IMR-90 (cell line): ENCODE measurements at regions not wholly inside any gene's neighbourhood (a gene's known extent, or its start where the extent isn't known, plus 50 kb on each side); places are given as distances from the start of the nearest gene placed in this dataset.

Source experiments
- ATAC-seq: fragments of 200-7000 bp; cut with Tn5 transposase; 2 replicates; pipeline ENCODE4 v1.9.1; 2020; ENCODE audit warnings: low read depth, mild to moderate bottlenecking, moderate library complexity
- BruUV-seq: library from RNA; stranded (reverse); fragments of 400-500 nt; replicated peaks from 2 replicates; lab custom pipeline; 2021; lab: Mats Ljungman, UMichigan
- CTCF ChIA-PET: fragments of 300-600 bp; formaldehyde crosslinking; extraction: SDS; loops from one replicate; lab custom pipeline; 2021; ENCODE audit warnings: antibody characterized with exemption; lab: Yijun Ruan, JAX
- POLR2A ChIA-PET: fragments of 300-600 bp; sonication (Branson Sonifier 250); formaldehyde crosslinking; loops from one replicate; lab custom pipeline; 2022; ENCODE audit warnings: antibody characterized with exemption; ENCODE audit not compliant: unreplicated experiment; lab: Charles Lee
- DNase-seq: peaks from one replicate; pipeline ENCODE4 v3.0.0; 2013
- H2AFZ ChIP-seq: replicated peaks from 2 replicates; pipeline ENCODE3; 2013; ENCODE audit warnings: low read length, mild to moderate bottlenecking; ENCODE audit not compliant: poor library complexity
- H2AK5ac ChIP-seq: 2 replicates; pipeline ENCODE4 v1.6.1; 2013; ENCODE audit warnings: low read depth, low read length, inconsistent platforms
- H2AK9ac ChIP-seq: replicated peaks from 2 replicates; pipeline ENCODE3; 2013; ENCODE audit warnings: mild to moderate bottlenecking, low read depth, low read length, moderate library complexity; ENCODE audit not compliant: poor library complexity
- H2BK120ac ChIP-seq: 2 replicates; pipeline ENCODE4 v1.6.1; 2013; ENCODE audit warnings: low read depth, low read length, inconsistent platforms
- H2BK15ac ChIP-seq: 3 replicates; pipeline ENCODE4 v1.6.1; 2013; ENCODE audit warnings: low read depth, low read length, inconsistent platforms
- H2BK20ac ChIP-seq: 2 replicates; pipeline ENCODE4 v1.6.1; 2013; ENCODE audit warnings: low read depth, mild to moderate bottlenecking, inconsistent platforms, low read length, moderate library complexity
- H2BK5ac ChIP-seq: 2 replicates; pipeline ENCODE4 v1.6.1; 2013; ENCODE audit warnings: mild to moderate bottlenecking, low read depth, low read length, inconsistent platforms; ENCODE audit not compliant: poor library complexity, severe bottlenecking
- H3K14ac ChIP-seq: replicated peaks from 2 replicates; pipeline ENCODE4 v1.6.1; 2013; ENCODE audit warnings: low read depth, low read length, inconsistent platforms
- H3K18ac ChIP-seq: 2 replicates; pipeline ENCODE4 v1.6.1; 2013; ENCODE audit warnings: low read depth, low read length, control low read depth
- H3K23ac ChIP-seq: 2 replicates; pipeline ENCODE4 v1.6.1; 2013; ENCODE audit warnings: low read depth, low read length, inconsistent platforms
- H3K27ac ChIP-seq: 2 replicates; pipeline ENCODE4 v1.5.1; 2013; ENCODE audit warnings: mild to moderate bottlenecking, control low read depth, low read length; ENCODE audit not compliant: insufficient read depth
- H3K27me3 ChIP-seq: 2 replicates; pipeline ENCODE4 v1.6.1; 2013; ENCODE audit warnings: low read length; ENCODE audit not compliant: control insufficient read depth, insufficient read depth
- H3K36me3 ChIP-seq: 2 replicates; pipeline ENCODE4 v1.6.1; 2013; ENCODE audit warnings: low read length, mixed read lengths; ENCODE audit not compliant: control insufficient read depth, insufficient read depth
- H3K4ac ChIP-seq: 2 replicates; pipeline ENCODE4 v1.6.1; 2013; ENCODE audit warnings: low read depth, low read length, inconsistent platforms
- H3K4me1 ChIP-seq: 2 replicates; pipeline ENCODE4 v1.6.1; 2013; ENCODE audit warnings: low read length, mixed read lengths; ENCODE audit not compliant: control insufficient read depth, insufficient read depth
- H3K4me2 ChIP-seq: 2 replicates; pipeline ENCODE4 v1.6.1; 2013; ENCODE audit warnings: low read depth, mild to moderate bottlenecking, control low read depth, low read length, moderate library complexity
- H3K4me3 ChIP-seq: 2 replicates; pipeline ENCODE4 v1.5.1; 2013; ENCODE audit warnings: low read depth, mild to moderate bottlenecking, control low read depth, low read length, moderate library complexity; ENCODE audit not compliant: insufficient read depth
- H3K56ac ChIP-seq: 2 replicates; pipeline ENCODE4 v1.6.1; 2013; ENCODE audit warnings: low read length, inconsistent platforms; ENCODE audit not compliant: insufficient read depth; ENCODE audit errors: extremely low read depth
- H3K79me1 ChIP-seq, 2 experiments: 2 replicates each; pipeline ENCODE4 v1.6.1; 2013; ENCODE audit warnings: low read length in 2 of 2, inconsistent platforms in 1 of 2, low read depth in 1 of 2
- H3K9ac ChIP-seq: 2 replicates; pipeline ENCODE4 v1.6.1; 2013; ENCODE audit warnings: low read depth, low read length, control low read depth
- H3K9me1 ChIP-seq: 2 replicates; pipeline ENCODE4 v1.6.1; 2013; ENCODE audit warnings: low read length, inconsistent platforms; ENCODE audit not compliant: insufficient read depth
- H3K9me3 ChIP-seq: 2 replicates; pipeline ENCODE4 v1.6.1; 2013; ENCODE audit warnings: low read length; ENCODE audit not compliant: control insufficient read depth, insufficient read depth
- H4K20me1 ChIP-seq: 2 replicates; pipeline ENCODE4 v1.6.1; 2013; ENCODE audit warnings: low read length, inconsistent platforms; ENCODE audit not compliant: insufficient read depth
- H4K5ac ChIP-seq: 2 replicates; pipeline ENCODE4 v1.6.1; 2013; ENCODE audit warnings: mild to moderate bottlenecking, low read depth, low read length, control low read depth
- H4K8ac ChIP-seq, 2 experiments: 2 replicates each; pipeline ENCODE4 v1.6.1; 2013; ENCODE audit warnings: low read depth in 2 of 2, low read length in 2 of 2, control low read depth in 1 of 2, inconsistent platforms in 1 of 2
- H4K91ac ChIP-seq: 2 replicates; pipeline ENCODE4 v1.6.1; 2013; ENCODE audit warnings: low read depth, low read length, inconsistent platforms; ENCODE audit not compliant: insufficient read depth
- BHLHE40 ChIP-seq: fragments of 150-350 bp; IDR thresholded peaks from 2 replicates; pipeline ENCODE4 v1.6.1; 2016; ENCODE audit warnings: mild to moderate bottlenecking, low read depth, low read length
- CEBPB ChIP-seq: IDR thresholded peaks from 2 replicates; pipeline ENCODE4 v1.6.1; 2012; ENCODE audit warnings: low read depth, low read length, improper control_type of control experiment
- CHD1 ChIP-seq: IDR thresholded peaks from 2 replicates; pipeline ENCODE4 v1.6.1; 2012; ENCODE audit warnings: low read depth, low read length, improper control_type of control experiment
- ELK1 ChIP-seq: fragments of 150-350 bp; IDR thresholded peaks from 2 replicates; pipeline ENCODE4 v1.6.1; 2016; ENCODE audit warnings: low read depth, mild to moderate bottlenecking, low read length, moderate library complexity, borderline replicate concordance
- FOS ChIP-seq: fragments of 150-350 bp; IDR thresholded peaks from 2 replicates; pipeline ENCODE4 v1.6.1; 2016; ENCODE audit warnings: low read depth, low read length
- MAFK ChIP-seq: IDR thresholded peaks from 2 replicates; pipeline ENCODE4 v1.6.1; 2012; ENCODE audit warnings: low read depth, low read length, improper control_type of control experiment
- MXI1 ChIP-seq: IDR thresholded peaks from 2 replicates; pipeline ENCODE4 v1.6.1; 2012; ENCODE audit warnings: low read depth, mild to moderate bottlenecking, low read length, moderate library complexity, borderline replicate concordance
- NFE2L2 ChIP-seq: fragments of 150-350 bp; IDR thresholded peaks from 2 replicates; pipeline ENCODE4 v1.6.1; 2016; ENCODE audit warnings: low read depth, mild to moderate bottlenecking, low read length
- POLR2A ChIP-seq: IDR thresholded peaks from 2 replicates; pipeline ENCODE4 v1.6.1; 2012; ENCODE audit warnings: mild to moderate bottlenecking, low read depth, low read length
- RCOR1 ChIP-seq: IDR thresholded peaks from 2 replicates; pipeline ENCODE4 v1.6.1; 2012; ENCODE audit warnings: mild to moderate bottlenecking, low read length, improper control_type of control experiment; ENCODE audit not compliant: insufficient replicate concordance
- RFX5 ChIP-seq: IDR thresholded peaks from 2 replicates; pipeline ENCODE4 v1.8.0; 2012; ENCODE audit warnings: low read depth, mild to moderate bottlenecking, low read length, moderate library complexity
- WGBS, 2 experiments: methylation state at CpG; one replicate each; pipeline versions ENCODE4 v1.1.5 to v1.1.7; 2013; ENCODE audit warnings: missing lambda C conversion rate in 2 of 2; ENCODE audit not compliant: insufficient read length in 1 of 2; ENCODE audit errors: extremely low coverage in 2 of 2; 5-methylcytosine and 5-hydroxymethylcytosine counted together
- dilution Hi-C: fragments of 300-500 bp; cut with HindIII; formaldehyde crosslinking; loops from one replicate; pipeline ENCODE4 v1.14.3; 2018; ENCODE audit warnings: low sequenced_read_pairs; ENCODE audit not compliant: unreplicated experiment
- in situ Hi-C: fragments of 300-500 bp; cut with MboI; formaldehyde crosslinking; loops from 3 replicates; pipeline ENCODE4 v1.14.3; 2019; ENCODE audit warnings: low sequenced_read_pairs, inconsistent platforms, mixed read lengths
- intact Hi-C: fragments of 100-400 bp; cut with micrococcal nuclease; formaldehyde crosslinking; loops from 2 replicates; pipeline ENCODE4 v1.10.0; 2022

GRCh38 chr5:168019143-168019542, 272.3 kb upstream of the WWC1 start:
- peaks cover 20% of the 10 kb centered on the region for H3K27me3 ChIP-seq
- no peak for ATAC-seq
- no peak overlapping the region for H3K4me3 ChIP-seq
- TF ChIP-seq ELK1 (no peak), RFX5 (no peak), MAFK (no peak), NFE2L2 (no peak), RCOR1 (no peak), CEBPB (no peak), MXI1 (no peak), CHD1 (no peak), BHLHE40 (no peak), POLR2A (no peak), FOS (no peak)
- no peaks in the 10 kb centered on the region for H4K20me1 ChIP-seq
- no peak overlapping the region for H4K8ac ChIP-seq
- no peaks in the 10 kb centered on the region for H3K79me1 ChIP-seq
- H2BK120ac ChIP-seq = no peak overlapping the region
- no peaks in the 10 kb centered on the region for H3K4me1 ChIP-seq
- no peak overlapping the region for H3K14ac ChIP-seq
- intact Hi-C loops = no loop called here
- no peak overlapping the region for H3K27ac ChIP-seq
- dilution Hi-C loops = no loop called here
- in situ Hi-C loops = no loop called here
- no peak overlapping the region for H3K56ac ChIP-seq
- H3K4ac ChIP-seq = no peak overlapping the region
- H4K5ac ChIP-seq = no peak overlapping the region
- H2AK9ac ChIP-seq = no peak overlapping the region
- H2AK5ac ChIP-seq = no peak overlapping the region
- no peaks in the 10 kb centered on the region for H3K9me1 ChIP-seq
- CTCF ChIA-PET = no interaction called here
- DNase-seq = no peak
- 27% methylated on average over 2 of the region's 3 CpGs; no CpG with 5 or more reads in 1 of the 2 experiments for WGBS, 2 experiments
- H3K9me3 ChIP-seq = no peaks in the 10 kb centered on the region
- H4K91ac ChIP-seq = no peak overlapping the region
- no peak overlapping the region for H2BK5ac ChIP-seq
- H3K23ac ChIP-seq = no peak overlapping the region
- no peak overlapping the region for H2BK20ac ChIP-seq
- H3K18ac ChIP-seq = no peak overlapping the region
- BruUV-seq = no TSS peak
- POLR2A ChIA-PET = no interaction called here
- no peak overlapping the region for H2AFZ ChIP-seq
- no peak overlapping the region for H2BK15ac ChIP-seq
- no peaks in the 10 kb centered on the region for H3K36me3 ChIP-seq
- no peak overlapping the region for H3K4me2 ChIP-seq
- no peak overlapping the region for H3K9ac ChIP-seq
